GM13977 (cell line): ENCODE measurements at regions not wholly inside any gene's neighbourhood (a gene's known extent, or its start where the extent isn't known, plus 50 kb on each side); places are given as distances from the start of the nearest gene placed in this dataset.

Source experiments
- DNase-seq: peaks from one replicate; pipeline ENCODE4 v3.0.0; 2012; ENCODE audit warnings: low spot score
- in situ Hi-C: fragments of 300-500 bp; cut with MboI; formaldehyde crosslinking; loops from one replicate; pipeline ENCODE4 v1.12.0; 2022; ENCODE audit warnings: low sequenced_read_pairs, low pct_unique_long_range_greater_than_20kb, mixed read lengths, inconsistent platforms; ENCODE audit not compliant: unreplicated experiment
- TF ChIP-seq, protein P1 (sequence below): IDR thresholded peaks from 2 replicates; pipeline ENCODE4 v1.5.1; 2012; ENCODE audit warnings: mild to moderate bottlenecking, control low read depth; ENCODE audit not compliant: insufficient read depth; ENCODE audit errors: extremely low read depth, missing control alignments

- in situ Hi-C loops = no loop called here
- TF ChIP-seq, protein P1, sequence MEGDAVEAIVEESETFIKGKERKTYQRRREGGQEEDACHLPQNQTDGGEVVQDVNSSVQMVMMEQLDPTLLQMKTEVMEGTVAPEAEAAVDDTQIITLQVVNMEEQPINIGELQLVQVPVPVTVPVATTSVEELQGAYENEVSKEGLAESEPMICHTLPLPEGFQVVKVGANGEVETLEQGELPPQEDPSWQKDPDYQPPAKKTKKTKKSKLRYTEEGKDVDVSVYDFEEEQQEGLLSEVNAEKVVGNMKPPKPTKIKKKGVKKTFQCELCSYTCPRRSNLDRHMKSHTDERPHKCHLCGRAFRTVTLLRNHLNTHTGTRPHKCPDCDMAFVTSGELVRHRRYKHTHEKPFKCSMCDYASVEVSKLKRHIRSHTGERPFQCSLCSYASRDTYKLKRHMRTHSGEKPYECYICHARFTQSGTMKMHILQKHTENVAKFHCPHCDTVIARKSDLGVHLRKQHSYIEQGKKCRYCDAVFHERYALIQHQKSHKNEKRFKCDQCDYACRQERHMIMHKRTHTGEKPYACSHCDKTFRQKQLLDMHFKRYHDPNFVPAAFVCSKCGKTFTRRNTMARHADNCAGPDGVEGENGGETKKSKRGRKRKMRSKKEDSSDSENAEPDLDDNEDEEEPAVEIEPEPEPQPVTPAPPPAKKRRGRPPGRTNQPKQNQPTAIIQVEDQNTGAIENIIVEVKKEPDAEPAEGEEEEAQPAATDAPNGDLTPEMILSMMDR = no peak
- DNase-seq = no peak
These were observed 78.5 kb upstream of the SULT1C3 start for GRCh38 chr2:108161298-108161697.

GRCh38 chr2:108164318-108164717 is 75.5 kb upstream of the SULT1C3 start:
- in situ Hi-C loops = no loop called here
- no peak for DNase-seq

DNA sequence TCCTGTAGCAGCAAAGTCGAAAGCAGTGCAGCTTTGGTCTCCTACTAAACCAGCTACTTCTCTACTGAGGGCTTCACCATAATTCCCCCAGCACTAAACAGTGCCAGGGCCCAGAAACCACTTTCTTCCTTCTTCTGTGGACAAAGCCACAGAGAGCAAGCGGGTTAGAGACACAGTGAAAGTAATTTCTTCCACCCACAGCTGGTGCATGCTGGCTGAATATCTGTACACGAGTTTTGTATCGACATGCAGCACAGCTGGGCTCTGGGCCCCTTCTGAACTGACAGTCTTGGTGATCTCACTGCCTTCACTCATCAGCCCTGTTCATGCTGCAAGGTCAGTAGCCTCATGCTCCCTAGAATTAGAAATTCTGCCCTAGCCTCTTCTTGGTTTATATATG is 74.0 kb upstream of the SULT1C3 start:
- TF ChIP-seq, protein P1 = no peak
- in situ Hi-C loops = no loop called here
- DNase-seq = no peak

More at GRCh38 chr2:108164318-108164717, 75.5 kb upstream of the SULT1C3 start:
- TF ChIP-seq, protein P1 = no peak

DNA sequence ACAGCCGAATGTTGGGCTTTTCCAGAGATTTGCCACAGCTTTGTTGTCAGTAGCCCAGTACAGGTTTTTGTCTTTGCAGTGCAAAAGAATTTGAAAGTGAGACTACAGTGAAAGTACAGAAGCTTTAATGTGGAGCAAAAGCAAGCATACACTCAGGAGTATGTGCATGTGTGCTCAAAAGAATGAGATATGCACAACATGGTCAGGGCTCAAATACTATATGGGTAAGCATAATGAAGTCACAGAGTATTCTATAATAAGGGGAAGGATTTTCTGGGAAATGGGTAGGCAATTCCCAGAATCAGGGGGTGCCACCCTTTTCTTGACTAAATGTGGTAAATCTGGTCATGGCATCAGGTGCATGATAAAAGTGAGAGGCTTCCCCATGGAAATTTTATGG is 72.1 kb upstream of the SULT1C3 start:
- no peak for DNase-seq
- TF ChIP-seq, protein P1 = no peak
- in situ Hi-C loops = no loop called here

- TF ChIP-seq, protein P1 = peak; percentile 32
- in situ Hi-C loops = no loop called here
- DNase-seq = no peak
These were observed 69.7 kb upstream of the SULT1C3 start for GRCh38 chr2:108169982-108170625.

DNA sequence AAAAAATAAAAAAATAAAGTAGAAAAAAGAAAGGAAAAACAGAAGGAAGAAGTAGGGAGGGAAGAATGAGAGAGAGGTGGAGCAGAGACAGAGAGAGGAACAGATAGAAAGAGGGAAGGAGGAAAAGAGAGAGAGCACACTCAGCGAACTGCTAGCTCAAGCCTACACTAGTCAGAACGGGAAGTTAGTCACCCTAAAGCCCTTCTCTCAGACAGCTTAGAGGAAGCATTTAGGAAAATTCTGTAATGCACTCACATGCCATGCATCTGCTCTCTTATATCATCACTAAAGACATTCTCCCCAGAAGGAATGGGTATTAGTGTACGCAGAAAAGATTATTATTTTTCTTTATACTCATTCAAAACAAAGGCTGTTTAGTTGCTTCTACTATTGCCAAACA is 68.1 kb upstream of the SULT1C3 start:
- in situ Hi-C loops = no loop called here
- DNase-seq = no peak
- TF ChIP-seq, protein P1 = no peak
